ENCODE measurements at regions not wholly inside any gene's neighbourhood (a gene's known extent, or its start where the extent isn't known, plus 50 kb on each side); places are given as distances from the start of the nearest gene placed in this dataset.
A peak's percentile ranks its signal among the peaks of the same experiment; 100 is the strongest.

GRCh38 chr6:14819840-14820420, 425.9 kb upstream of the JARID2 start:
- peaks cover 19 to 24% of the 10 kb centered on the region in 2 donors for H3K4me1 Mint-ChIP-seq
- 82% methylated on average over 9 of the region's 12 CpGs for WGBS (ENCODE audit: insufficient coverage)
- no peaks in the 10 kb centered on the region for H3K9me3 Mint-ChIP-seq
- intact Hi-C loops (cut with micrococcal nuclease): no loop called here
- ATAC-seq: peak in 2 of 3 donors; percentile 80 to 96
- no peak overlapping the region for H3K4me3 ChIP-seq (ENCODE audit: low read length)
- H3K36me3 Mint-ChIP-seq: no peaks in the 10 kb centered on the region
- TF ChIP-seq CTCF (IDR thresholded peaks at IDR 0.05): no peak
- no peak overlapping the region for H3K27ac ChIP-seq (ENCODE audit: low read length)
- no peaks in the 10 kb centered on the region for H3K27me3 Mint-ChIP-seq (ENCODE audit: low read depth in 2 of 2)
- no peak overlapping the region for H3K27ac Mint-ChIP-seq
- H3K27me3 ChIP-seq (ENCODE audit: control insufficient read depth, insufficient read depth, low read length): no peaks in the 10 kb centered on the region
- no peaks in the 10 kb centered on the region for H3K36me3 ChIP-seq (ENCODE audit: control insufficient read depth, insufficient read depth, low read length)
- no peak overlapping the region for H3K4me3 Mint-ChIP-seq
- H3K4me1 ChIP-seq (ENCODE audit: control insufficient read depth, insufficient read depth, low read length): no peaks in the 10 kb centered on the region
- DNase-seq: no peak
- H3K9me3 ChIP-seq (ENCODE audit: control insufficient read depth, insufficient read depth, low read length): no peaks in the 10 kb centered on the region

DNA sequence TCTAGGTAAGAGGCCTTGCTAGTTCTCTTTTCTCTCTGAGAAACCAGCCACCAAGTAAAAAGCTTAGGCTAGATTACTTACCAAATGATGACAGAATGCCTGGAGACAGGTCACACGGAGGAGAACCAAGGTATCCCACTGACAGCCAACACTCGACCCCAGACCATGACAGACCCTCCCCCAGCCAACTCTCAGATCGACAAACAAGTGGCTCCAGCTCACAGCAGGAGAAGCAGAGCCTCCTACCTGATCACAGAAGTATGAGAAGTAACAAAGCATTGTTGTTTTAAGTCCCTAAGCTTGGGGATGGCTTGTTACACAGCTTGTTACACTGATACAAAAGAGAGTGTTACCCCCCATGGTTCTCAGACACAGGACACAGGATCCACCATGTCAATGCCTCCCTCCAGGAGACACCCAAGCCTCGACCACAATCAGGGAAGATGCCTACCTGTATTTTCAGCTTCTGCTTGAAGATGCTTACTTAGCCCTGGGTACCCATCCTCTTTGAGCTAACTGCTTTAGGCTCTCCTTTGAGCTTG, 423.8 kb upstream of the JARID2 start:
- WGBS (ENCODE audit: insufficient coverage): 85% methylated on average over 4 of the region's 4 CpGs
- H3K27me3 Mint-ChIP-seq (ENCODE audit: low read depth in 2 of 2): peaks cover 0 to 2% of the 10 kb centered on the region in 2 donors
- no peak for TF ChIP-seq CTCF (IDR thresholded peaks at IDR 0.05)
- peaks cover 19 to 25% of the 10 kb centered on the region in 2 donors for H3K4me1 Mint-ChIP-seq
- H3K9me3 Mint-ChIP-seq: no peaks in the 10 kb centered on the region
- no peaks in the 10 kb centered on the region for H3K36me3 ChIP-seq (ENCODE audit: control insufficient read depth, insufficient read depth, low read length)
- no peak overlapping the region for H3K4me3 Mint-ChIP-seq
- no peaks in the 10 kb centered on the region for H3K9me3 ChIP-seq (ENCODE audit: control insufficient read depth, insufficient read depth, low read length)
- H3K4me1 ChIP-seq (ENCODE audit: control insufficient read depth, insufficient read depth, low read length): no peaks in the 10 kb centered on the region
- H3K27ac ChIP-seq (ENCODE audit: low read length): no peak overlapping the region
- ATAC-seq (no peak), DNase-seq (no peak)
- no peaks in the 10 kb centered on the region for H3K27me3 ChIP-seq (ENCODE audit: control insufficient read depth, insufficient read depth, low read length)
- no peaks in the 10 kb centered on the region for H3K36me3 Mint-ChIP-seq
- H3K27ac Mint-ChIP-seq: no peak overlapping the region
- intact Hi-C loops (cut with micrococcal nuclease): no loop called here
- no peak overlapping the region for H3K4me3 ChIP-seq (ENCODE audit: low read length)

DNA sequence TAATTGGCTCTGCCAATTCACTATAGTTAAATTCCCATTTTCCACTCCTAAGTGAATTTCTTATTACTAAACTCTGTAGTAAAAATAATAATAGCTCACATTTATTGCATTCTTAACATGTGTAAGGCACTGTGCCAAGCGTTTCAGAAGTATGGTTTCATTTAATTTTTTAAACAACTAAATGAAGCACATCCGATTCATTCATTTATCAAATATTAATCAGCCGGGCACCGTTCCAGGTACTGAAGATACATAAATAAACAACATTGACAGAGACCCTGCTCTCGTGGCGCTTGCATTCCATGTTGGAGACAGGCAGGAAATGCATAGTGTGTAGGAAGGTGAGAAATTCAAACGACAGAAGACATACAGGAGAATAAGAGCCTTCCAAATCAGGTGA, 423.2 kb upstream of the JARID2 start:
- 86% methylated on average over 7 of the region's 7 CpGs for WGBS (ENCODE audit: insufficient coverage)
- Mint-ChIP-seq H3K36me3 (no peaks in the 10 kb centered on the region), H3K9me3 (no peaks in the 10 kb centered on the region), H3K27me3 (ENCODE audit: low read depth in 2 of 2) (peaks cover 0 to 3% of the 10 kb centered on the region in 2 donors), H3K4me1 (peaks cover 19 to 25% of the 10 kb centered on the region in 2 donors), H3K4me3 (no peak overlapping the region), H3K27ac (no peak overlapping the region)
- intact Hi-C loops (cut with micrococcal nuclease): no loop called here
- H3K4me1 ChIP-seq (ENCODE audit: control insufficient read depth, insufficient read depth, low read length): no peaks in the 10 kb centered on the region
- no peak overlapping the region for H3K4me3 ChIP-seq (ENCODE audit: low read length)
- H3K9me3 ChIP-seq (ENCODE audit: control insufficient read depth, insufficient read depth, low read length): no peaks in the 10 kb centered on the region
- DNase-seq (no peak), ATAC-seq (no peak)
- no peak overlapping the region for H3K27ac ChIP-seq (ENCODE audit: low read length)
- no peaks in the 10 kb centered on the region for H3K27me3 ChIP-seq (ENCODE audit: control insufficient read depth, insufficient read depth, low read length)
- H3K36me3 ChIP-seq (ENCODE audit: control insufficient read depth, insufficient read depth, low read length): no peaks in the 10 kb centered on the region
- no peak for TF ChIP-seq CTCF (IDR thresholded peaks at IDR 0.05)

DNA sequence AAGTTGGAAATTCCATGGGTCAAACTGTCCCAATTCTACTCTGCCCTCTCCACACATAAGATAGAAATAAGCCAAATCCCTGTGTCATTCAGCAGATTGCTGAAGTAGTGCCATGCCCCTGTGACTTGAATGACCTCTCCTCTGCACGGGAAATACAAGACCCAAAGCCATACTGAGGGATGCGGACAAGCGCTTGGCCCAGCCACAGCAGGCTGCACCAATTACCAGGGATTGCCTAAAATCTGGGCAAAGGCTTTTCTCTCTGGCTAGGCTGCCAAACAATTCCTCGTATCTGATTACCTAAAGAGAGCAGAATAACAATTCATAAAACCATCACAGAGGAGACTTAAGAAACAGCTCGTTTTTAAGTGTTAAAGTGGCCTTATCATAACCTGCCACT, 421.8 kb upstream of the JARID2 start:
- Histone ChIP-seq H3K36me3 (ENCODE audit: control insufficient read depth, insufficient read depth, low read length) (no peaks in the 10 kb centered on the region), H3K27ac (ENCODE audit: low read length) (no peak overlapping the region), H3K4me3 (ENCODE audit: low read length) (no peak overlapping the region), H3K27me3 (ENCODE audit: control insufficient read depth, insufficient read depth, low read length) (no peaks in the 10 kb centered on the region), H3K9me3 (ENCODE audit: control insufficient read depth, insufficient read depth, low read length) (no peaks in the 10 kb centered on the region), H3K4me1 (ENCODE audit: control insufficient read depth, insufficient read depth, low read length) (no peaks in the 10 kb centered on the region)
- no peak for ATAC-seq
- H3K4me3 Mint-ChIP-seq: no peak overlapping the region
- intact Hi-C loops (cut with micrococcal nuclease): no loop called here
- H3K27me3 Mint-ChIP-seq (ENCODE audit: low read depth in 2 of 2): peaks cover 0 to 3% of the 10 kb centered on the region in 2 donors
- peaks cover 13 to 19% of the 10 kb centered on the region in 2 donors for H3K4me1 Mint-ChIP-seq
- no peak for TF ChIP-seq CTCF (IDR thresholded peaks at IDR 0.05)
- WGBS (ENCODE audit: insufficient coverage): 95% methylated on average over 4 of the region's 5 CpGs
- no peak overlapping the region for H3K27ac Mint-ChIP-seq
- H3K9me3 Mint-ChIP-seq: no peaks in the 10 kb centered on the region
- DNase-seq: no peak
- H3K36me3 Mint-ChIP-seq: no peaks in the 10 kb centered on the region
